ENCODE measurements at regions not wholly inside any gene's neighbourhood (a gene's known extent, or its start where the extent isn't known, plus 50 kb on each side); places are given as distances from the start of the nearest gene placed in this dataset.

- Histone ChIP-seq H3K27me3 (ENCODE audit: insufficient read depth, low read length) (no peaks in the 10 kb centered on the region), H3K79me2 (ENCODE audit: insufficient read depth, low read length) (no peaks in the 10 kb centered on the region), H3K4me2 (ENCODE audit: low read length) (no peak overlapping the region), H3K4me1 (ENCODE audit: control insufficient read depth in 1 of 2, insufficient read depth in 2 of 2, low read length in 2 of 2) (no peaks in the 10 kb centered on the region), H3K27ac (ENCODE audit: low read depth, low read length) (no peak overlapping the region), H3K9me3 (ENCODE audit: control insufficient read depth in 1 of 2, insufficient read depth in 1 of 2, low read depth in 1 of 2, low read length in 2 of 2) (no peaks in the 10 kb centered on the region), H3K4me3 (replicated peaks in 1 of 2; ENCODE audit: low read depth in 1 of 2, low read length in 2 of 2) (no peak overlapping the region), H4K20me1 (ENCODE audit: insufficient read depth) (no peaks in the 10 kb centered on the region), H3K9me2 (ENCODE audit: insufficient read depth) (no peaks in the 10 kb centered on the region), H2AFZ (ENCODE audit: low read depth, low read length, poor library complexity, severe bottlenecking) (no peak overlapping the region), H3K36me3 (ENCODE audit: control insufficient read depth in 1 of 2, insufficient read depth in 2 of 2, low read length in 2 of 2) (no peaks in the 10 kb centered on the region), H3K9ac (ENCODE audit: low read length) (no peak overlapping the region)
- no peak for ATAC-seq
- no peak for DNase-seq (ENCODE audit: low read depth, low spot score)
- intact Hi-C loops (cut with micrococcal nuclease), result no loop called here
- BruUV-seq (replicated peaks), result no TSS peak
- TF ChIP-seq, protein P1, sequence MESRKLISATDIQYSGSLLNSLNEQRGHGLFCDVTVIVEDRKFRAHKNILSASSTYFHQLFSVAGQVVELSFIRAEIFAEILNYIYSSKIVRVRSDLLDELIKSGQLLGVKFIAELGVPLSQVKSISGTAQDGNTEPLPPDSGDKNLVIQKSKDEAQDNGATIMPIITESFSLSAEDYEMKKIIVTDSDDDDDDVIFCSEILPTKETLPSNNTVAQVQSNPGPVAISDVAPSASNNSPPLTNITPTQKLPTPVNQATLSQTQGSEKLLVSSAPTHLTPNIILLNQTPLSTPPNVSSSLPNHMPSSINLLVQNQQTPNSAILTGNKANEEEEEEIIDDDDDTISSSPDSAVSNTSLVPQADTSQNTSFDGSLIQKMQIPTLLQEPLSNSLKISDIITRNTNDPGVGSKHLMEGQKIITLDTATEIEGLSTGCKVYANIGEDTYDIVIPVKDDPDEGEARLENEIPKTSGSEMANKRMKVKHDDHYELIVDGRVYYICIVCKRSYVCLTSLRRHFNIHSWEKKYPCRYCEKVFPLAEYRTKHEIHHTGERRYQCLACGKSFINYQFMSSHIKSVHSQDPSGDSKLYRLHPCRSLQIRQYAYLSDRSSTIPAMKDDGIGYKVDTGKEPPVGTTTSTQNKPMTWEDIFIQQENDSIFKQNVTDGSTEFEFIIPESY (IDR thresholded peaks at IDR 0.05; ENCODE audit: extremely low read depth, insufficient replicate concordance, low read length), result no peak
- POLR2A ChIA-PET, result no interaction called here
- CTCF ChIA-PET, result no interaction called here
- RAD21 ChIA-PET (ENCODE audit: low non-redundant PET in 1 of 2, low total read pairs in 2 of 2, uncharacterized antibody in 2 of 2, unreplicated experiment in 2 of 2), result no interaction called here
Observed at GRCh38 chr1:30138891-30139290, 584.5 kb downstream of the MATN1 start.

DNA sequence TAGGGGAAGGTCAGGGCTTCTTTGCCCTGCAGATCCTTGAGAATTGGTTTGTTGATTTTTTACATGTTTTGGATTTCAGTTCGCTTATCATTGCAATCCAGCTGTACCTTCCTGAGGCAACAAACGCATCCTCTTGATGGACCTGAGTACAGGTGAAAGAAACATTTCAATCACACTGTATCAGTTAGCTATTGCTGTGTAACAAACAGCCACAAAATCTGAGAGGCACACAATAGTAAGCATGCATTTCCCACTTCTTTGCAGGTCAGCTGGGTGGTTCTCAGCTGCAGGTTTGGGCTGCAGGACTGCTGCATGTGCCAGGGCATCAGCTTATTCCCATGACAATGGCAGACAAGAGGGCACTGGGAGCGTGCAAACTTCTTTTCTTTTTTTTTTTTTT, 586.4 kb downstream of the MATN1 start:
- ChIA-PET RAD21 (ENCODE audit: low non-redundant PET in 1 of 2, low total read pairs in 2 of 2, uncharacterized antibody in 2 of 2, unreplicated experiment in 2 of 2) (no interaction called here), POLR2A (no interaction called here), CTCF (no interaction called here)
- Histone ChIP-seq H3K27me3 (ENCODE audit: insufficient read depth, low read length) (no peaks in the 10 kb centered on the region), H3K9me3 (ENCODE audit: control insufficient read depth in 1 of 2, insufficient read depth in 1 of 2, low read depth in 1 of 2, low read length in 2 of 2) (no peaks in the 10 kb centered on the region), H3K4me3 (replicated peaks in 1 of 2; ENCODE audit: low read depth in 1 of 2, low read length in 2 of 2) (no peak overlapping the region), H3K27ac (ENCODE audit: low read depth, low read length) (no peak overlapping the region), H2AFZ (ENCODE audit: low read depth, low read length, poor library complexity, severe bottlenecking) (no peak overlapping the region), H3K9ac (ENCODE audit: low read length) (no peak overlapping the region), H4K20me1 (ENCODE audit: insufficient read depth) (no peaks in the 10 kb centered on the region), H3K4me2 (ENCODE audit: low read length) (no peak overlapping the region), H3K36me3 (ENCODE audit: control insufficient read depth in 1 of 2, insufficient read depth in 2 of 2, low read length in 2 of 2) (no peaks in the 10 kb centered on the region), H3K4me1 (ENCODE audit: control insufficient read depth in 1 of 2, insufficient read depth in 2 of 2, low read length in 2 of 2) (no peaks in the 10 kb centered on the region), H3K79me2 (ENCODE audit: insufficient read depth, low read length) (no peaks in the 10 kb centered on the region), H3K9me2 (ENCODE audit: insufficient read depth) (no peaks in the 10 kb centered on the region)
- BruUV-seq (replicated peaks), result no TSS peak
- no peak for TF ChIP-seq CBX3 (IDR thresholded peaks at IDR 0.05; ENCODE audit: low read depth)
- TF ChIP-seq, protein P2, sequence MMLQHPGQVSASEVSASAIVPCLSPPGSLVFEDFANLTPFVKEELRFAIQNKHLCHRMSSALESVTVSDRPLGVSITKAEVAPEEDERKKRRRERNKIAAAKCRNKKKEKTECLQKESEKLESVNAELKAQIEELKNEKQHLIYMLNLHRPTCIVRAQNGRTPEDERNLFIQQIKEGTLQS (IDR thresholded peaks at IDR 0.05), result no peak
- TF ChIP-seq SIN3A (IDR thresholded peaks at IDR 0.05; ENCODE audit: low read depth), result no peak
- TF ChIP-seq ZNF274 (IDR thresholded peaks at IDR 0.05; ENCODE audit: low read depth, low read length), result no peak
- TF ChIP-seq SRF (IDR thresholded peaks at IDR 0.05; ENCODE audit: low read depth), result no peak
- no peak for TF ChIP-seq TCF7L2 (IDR thresholded peaks at IDR 0.05; ENCODE audit: borderline replicate concordance, extremely low read depth, insufficient read depth, insufficient read length)
- TF ChIP-seq EZH2 (IDR thresholded peaks at IDR 0.05), result no peak
- no peak for TF ChIP-seq CEBPB (IDR thresholded peaks at IDR 0.05; ENCODE audit: low read depth)
- TF ChIP-seq ELF1 (IDR thresholded peaks at IDR 0.05; ENCODE audit: borderline replicate concordance, low read depth), result no peak
- no peak for TF ChIP-seq REST (IDR thresholded peaks at IDR 0.05; ENCODE audit: low read depth)
- no peak for TF ChIP-seq FOSL1 (IDR thresholded peaks at IDR 0.05; ENCODE audit: low read depth)
- TF ChIP-seq, protein P3, sequence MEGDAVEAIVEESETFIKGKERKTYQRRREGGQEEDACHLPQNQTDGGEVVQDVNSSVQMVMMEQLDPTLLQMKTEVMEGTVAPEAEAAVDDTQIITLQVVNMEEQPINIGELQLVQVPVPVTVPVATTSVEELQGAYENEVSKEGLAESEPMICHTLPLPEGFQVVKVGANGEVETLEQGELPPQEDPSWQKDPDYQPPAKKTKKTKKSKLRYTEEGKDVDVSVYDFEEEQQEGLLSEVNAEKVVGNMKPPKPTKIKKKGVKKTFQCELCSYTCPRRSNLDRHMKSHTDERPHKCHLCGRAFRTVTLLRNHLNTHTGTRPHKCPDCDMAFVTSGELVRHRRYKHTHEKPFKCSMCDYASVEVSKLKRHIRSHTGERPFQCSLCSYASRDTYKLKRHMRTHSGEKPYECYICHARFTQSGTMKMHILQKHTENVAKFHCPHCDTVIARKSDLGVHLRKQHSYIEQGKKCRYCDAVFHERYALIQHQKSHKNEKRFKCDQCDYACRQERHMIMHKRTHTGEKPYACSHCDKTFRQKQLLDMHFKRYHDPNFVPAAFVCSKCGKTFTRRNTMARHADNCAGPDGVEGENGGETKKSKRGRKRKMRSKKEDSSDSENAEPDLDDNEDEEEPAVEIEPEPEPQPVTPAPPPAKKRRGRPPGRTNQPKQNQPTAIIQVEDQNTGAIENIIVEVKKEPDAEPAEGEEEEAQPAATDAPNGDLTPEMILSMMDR (IDR thresholded peaks at IDR 0.05 in 2 of 3, conservative IDR thresholded peaks at IDR 0.05 in 1 of 3; ENCODE audit: borderline replicate concordance in 1 of 3, insufficient read depth in 1 of 3, low read depth in 2 of 3, low read length in 2 of 3), result no peak
- no peak for ATAC-seq
- intact Hi-C loops (cut with micrococcal nuclease), result no loop called here
- no peak for DNase-seq (ENCODE audit: low read depth, low spot score)

Data from HCT116 (cell line).